HG03064 (cell line): ENCODE measurements at regions not wholly inside any gene's neighbourhood (a gene's known extent, or its start where the extent isn't known, plus 50 kb on each side); places are given as distances from the start of the nearest gene placed in this dataset.
"Not testable (repeated sequence)": the region's sequence is repeated elsewhere in the genome, so short reads cannot be mapped to it uniquely, and the experiment has no call there.

Experiments used
- ATAC-seq: cut with Tn5 transposase; IDR thresholded peaks from one replicate; pipeline ENCODE4 v1.9.1; 2021; ENCODE audit warnings: low read depth; ENCODE audit not compliant: unreplicated experiment

GRCh38 chr6:16912756-16913155 lies 151.5 kb upstream of the ATXN1 start:
- no peak for ATAC-seq

DNA sequence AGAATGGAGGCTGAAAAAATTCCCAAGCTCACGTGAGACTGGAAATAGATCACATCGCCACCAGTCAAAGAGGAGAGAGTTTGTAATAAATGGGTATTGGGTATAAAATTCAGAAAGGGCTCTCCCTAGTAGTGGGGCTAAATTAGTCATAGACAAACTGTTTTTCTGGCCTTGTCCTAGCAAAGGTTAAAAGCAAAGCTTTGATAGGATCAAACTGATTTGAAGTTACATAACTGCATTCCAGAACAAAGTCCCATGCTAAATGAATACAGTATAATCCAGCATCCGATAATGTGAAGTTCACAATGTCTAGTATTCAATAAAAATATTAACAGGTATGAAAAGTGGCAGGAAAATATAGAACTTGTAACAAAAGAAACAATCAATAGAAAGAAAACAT lies 149.8 kb upstream of the ATXN1 start:
- no peak for ATAC-seq

DNA sequence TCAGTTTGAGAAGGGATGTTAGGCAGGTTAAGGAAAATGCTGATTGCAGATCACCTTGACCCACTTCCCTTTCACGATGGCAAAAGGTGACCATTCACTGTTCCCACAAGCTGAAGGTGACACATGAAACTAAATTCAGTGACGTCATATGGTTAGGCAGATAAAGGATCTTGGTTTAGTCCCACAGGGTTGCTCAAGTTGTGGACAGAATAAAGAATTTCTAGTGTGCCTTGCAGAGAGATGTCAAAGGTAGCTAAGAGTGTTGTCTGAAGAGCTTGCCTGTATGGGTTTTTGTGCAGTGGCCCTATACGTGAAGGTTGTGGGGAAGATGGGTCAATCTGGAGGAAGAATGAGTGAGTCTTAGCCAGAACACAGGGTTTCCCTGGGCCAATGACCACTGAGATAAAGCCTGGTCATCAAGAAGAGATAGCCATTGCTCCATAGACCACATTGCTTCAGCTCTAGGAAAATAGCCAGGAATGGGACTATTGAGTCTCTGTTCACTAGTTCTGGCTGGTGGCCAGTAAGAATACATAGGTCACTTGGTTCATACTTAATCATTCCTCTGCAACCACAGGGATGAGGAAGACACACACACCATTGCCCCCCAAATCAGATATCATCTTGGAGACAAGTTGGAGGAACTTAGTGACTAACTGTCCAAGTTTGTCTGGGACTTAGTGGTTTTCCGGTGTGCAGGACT lies 148.5 kb upstream of the ATXN1 start:
- ATAC-seq: no peak

DNA sequence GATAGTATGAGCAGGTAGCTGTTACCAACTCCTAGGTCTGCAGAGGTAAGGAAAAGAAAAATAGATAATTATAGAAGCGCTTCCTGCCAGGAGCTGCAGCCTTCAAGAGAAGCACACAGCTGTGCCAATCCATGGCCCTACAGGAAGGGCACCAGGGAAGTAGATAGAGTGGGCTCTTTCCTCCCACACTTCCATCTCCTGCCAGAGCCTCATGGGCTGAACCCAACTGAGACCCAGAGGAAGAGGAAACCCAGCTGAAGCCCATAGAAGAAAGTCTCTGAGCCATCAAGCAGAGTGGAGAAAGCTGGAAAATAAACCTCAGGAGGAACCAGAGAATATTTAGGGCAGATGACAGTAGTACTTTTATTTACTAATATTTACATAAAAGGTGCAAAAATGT lies 146.7 kb upstream of the ATXN1 start:
- ATAC-seq: no peak

- ATAC-seq: no peak
Measured at GRCh38 chr6:16904957-16905356, 143.7 kb upstream of the ATXN1 start.

DNA sequence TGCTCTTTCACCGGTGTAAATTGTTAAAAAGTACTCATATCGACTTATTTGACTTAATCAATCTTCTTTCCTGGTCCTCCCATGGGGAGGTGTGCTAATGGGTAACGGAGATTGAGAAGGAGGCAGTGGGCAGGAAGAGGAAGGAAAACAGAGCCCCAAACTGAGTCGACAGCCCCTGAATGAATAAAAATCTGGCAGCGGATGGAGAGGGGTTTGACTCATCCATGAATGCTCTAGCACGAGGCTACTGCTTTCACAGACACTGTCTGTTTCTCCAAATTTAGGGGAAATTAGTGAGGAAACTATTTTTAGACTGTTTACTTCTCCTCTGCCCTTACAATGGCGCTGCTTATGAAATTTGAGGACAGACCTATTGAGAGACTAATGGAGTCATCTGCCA lies 142.2 kb upstream of the ATXN1 start:
- ATAC-seq: no peak

GRCh38 chr6:16902502-16902901 lies 141.2 kb upstream of the ATXN1 start:
- no peak for ATAC-seq

- no peak for ATAC-seq
Measured at GRCh38 chr6:16901782-16902181, 140.5 kb upstream of the ATXN1 start.

DNA sequence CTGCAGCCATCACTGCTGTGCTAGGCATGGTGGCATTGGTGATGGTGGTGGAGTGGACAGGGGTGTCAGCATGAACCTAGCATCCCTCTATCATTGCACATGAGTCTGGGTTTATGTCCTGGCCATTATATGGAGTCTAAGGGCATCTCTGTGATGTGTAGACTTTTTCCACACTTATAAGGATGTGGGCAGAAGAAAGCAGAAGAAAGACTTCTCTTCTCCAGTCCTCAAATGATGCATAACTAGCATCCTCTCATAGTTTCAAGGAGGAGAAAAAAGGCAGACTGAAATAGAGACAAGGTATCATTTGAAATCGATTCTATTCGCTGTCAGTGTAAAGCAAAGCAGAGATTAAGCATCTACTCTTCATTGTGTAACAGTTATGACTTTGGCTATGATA lies 140.0 kb upstream of the ATXN1 start:
- ATAC-seq: no peak

DNA sequence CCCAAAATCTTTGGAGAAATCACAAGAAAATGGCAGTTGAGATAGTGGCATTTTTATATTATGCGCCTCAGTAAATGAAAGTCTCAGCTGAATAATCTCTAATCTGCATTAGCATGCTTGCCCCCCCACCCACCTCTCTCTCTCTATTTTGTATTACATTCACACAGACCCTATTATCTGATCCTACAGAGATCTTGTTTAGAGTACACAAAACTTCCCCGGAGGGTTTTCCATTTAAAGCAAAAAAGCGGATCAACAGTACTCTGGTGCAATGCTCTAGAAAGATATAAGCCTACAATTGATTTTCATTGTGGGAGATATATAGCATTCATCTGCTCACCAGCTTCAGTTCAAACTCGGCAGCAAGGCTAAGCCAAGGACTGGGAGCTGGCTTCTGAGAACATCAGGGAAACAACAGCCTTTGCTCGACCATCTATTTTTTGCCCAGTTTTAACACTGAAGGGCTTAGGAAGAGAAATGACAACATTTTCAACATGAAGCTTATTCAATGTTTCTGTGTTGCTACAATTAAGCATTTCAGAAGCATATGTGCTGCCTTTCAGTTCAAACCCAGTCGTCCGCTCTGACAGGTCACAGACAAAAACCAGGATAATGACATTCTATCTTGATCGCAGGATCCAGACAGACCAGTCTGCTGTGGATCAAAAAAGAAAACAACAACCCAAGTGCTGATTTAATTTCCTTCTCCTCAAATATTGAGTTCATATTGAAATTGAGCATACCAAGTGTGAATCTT lies 137.6 kb upstream of the ATXN1 start:
- ATAC-seq: no peak

- no peak for ATAC-seq
Measured at GRCh38 chr6:16897669-16898068, 136.4 kb upstream of the ATXN1 start.

GRCh38 chr6:16894301-16894700 lies 133.0 kb upstream of the ATXN1 start:
- ATAC-seq: no peak

- not testable (repeated sequence) for ATAC-seq
Measured at GRCh38 chr6:16891110-16891509, 129.8 kb upstream of the ATXN1 start.

DNA sequence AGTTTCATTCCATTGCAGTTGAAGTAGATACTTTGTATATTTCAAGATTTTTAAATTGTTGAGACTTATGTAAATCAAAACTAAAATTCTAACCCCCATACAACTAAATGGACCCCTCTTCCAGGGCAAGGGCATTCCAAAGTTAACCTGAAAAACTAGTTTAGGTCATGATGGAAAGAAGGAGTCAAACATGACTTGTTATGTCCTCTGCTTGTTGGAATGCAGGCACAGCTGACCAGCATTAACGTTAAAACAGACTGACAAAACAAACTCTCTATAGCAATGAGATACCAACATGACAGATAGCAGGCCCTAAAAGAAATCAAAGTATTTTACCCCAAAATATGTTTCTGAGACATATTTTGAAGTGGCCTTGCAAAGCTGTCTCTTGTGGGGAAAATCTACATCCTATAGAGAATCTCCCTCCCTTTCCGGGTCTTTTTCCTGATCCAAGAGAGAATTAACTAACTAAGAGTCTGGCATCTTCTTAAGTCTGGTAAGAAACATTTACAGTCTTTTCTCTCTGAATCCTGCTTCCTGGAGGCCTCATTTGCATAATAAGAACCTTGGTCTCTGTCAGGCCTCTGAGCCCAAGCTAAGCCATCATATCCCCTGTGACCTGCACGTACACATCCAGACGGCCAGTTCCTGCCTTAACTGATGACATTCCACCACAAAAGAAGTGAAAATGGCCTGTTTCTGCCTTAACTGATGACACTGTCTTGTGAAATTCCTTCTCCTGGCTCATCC lies 124.3 kb upstream of the ATXN1 start:
- no peak for ATAC-seq

DNA sequence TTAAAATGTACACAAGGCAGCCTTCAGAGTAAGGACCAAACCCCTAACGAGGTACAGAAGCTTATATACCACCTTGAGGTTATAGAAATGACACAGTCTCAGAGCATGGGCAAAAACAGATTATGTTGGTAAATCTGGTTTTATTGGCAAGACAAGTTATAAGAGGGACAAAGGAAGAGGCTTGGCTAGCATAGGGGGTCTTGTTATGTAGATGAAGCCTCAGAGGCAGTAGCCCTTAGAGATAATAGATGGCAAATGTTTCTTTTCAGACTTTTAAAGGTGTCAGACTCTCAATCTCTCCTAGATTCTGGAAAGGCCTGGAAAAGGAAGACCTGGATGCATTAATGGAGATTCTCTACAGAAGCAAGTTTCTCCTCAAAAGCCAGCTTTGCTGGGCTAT lies 123.3 kb upstream of the ATXN1 start:
- ATAC-seq: no peak

DNA sequence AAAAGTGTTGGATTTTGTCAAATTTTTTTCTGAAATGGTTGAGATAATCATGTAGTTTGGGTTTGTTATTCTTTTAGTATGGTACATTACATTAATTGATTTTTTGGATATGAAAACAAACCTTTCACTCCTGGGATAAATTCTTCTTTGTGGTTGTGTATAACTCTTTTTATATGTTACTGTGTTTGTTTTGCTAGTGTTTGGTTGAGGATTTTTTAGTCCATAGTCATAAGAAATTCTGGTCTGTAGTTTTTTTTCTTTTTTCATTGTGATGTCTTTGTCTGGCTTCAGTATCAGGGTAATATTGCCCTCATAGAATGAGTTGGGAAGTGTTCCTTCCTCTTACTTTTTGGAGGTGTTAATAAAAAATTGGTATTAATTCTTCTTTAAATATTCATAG lies 122.2 kb upstream of the ATXN1 start:
- ATAC-seq: no peak

DNA sequence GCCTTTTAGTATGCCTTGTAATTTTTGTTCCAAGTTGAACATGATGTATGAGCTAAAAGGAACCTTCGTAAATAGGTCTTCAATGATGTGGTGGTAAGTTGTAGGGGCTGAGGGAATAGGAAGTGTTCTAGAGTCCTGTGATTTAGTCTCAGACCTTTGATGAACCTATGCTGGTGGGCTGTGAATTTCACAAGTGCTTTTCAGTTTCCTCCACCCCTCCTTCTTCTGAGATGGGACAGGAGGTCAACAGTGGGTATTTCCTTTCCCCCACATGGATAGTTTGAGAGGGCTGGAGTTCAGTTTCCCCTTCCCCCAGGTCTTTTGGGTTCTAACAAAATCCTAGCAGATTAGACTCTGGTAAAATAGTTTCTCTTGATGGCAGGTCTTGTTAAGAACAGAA lies 121.0 kb upstream of the ATXN1 start:
- ATAC-seq: no peak

DNA sequence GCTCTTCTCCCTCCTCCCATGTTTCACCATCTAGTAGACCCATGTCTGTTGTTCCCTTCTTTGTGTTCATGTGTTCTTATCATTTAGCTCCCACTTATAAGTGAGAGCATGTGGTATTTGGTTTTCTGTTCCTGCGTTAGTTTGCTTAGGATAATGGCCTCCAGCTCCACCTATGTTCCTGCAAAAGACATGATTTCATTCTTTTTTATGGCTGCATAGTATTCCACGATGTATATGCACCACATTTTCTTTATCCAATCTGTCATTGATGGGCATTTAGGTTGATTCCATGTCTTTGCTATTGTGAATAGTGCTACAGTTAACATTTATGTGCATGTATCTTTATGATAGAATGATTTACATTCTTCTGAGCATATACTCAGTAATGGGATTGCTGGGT lies 115.6 kb upstream of the ATXN1 start:
- ATAC-seq: not testable (repeated sequence)

DNA sequence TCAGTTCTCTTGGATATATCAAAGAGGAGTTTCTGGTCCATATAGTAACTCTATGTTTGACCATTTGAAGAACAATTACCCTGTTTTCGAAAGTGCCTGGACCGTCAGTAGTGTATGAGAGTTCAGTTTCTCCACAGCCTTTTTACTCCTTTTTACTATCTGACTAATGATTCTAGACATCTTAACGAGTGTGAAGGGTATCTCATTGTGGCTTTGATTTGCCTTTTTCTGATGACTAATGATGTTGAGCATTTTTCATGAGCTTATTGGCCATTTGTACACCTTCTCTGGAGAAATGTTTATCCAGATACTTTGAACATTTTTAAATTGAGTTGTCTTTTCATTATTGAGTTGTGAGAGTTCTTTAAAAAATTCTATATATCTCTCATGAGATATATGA lies 114.9 kb upstream of the ATXN1 start:
- ATAC-seq: no peak

- no peak for ATAC-seq
Measured at GRCh38 chr6:16873698-16874097, 112.4 kb upstream of the ATXN1 start.

DNA sequence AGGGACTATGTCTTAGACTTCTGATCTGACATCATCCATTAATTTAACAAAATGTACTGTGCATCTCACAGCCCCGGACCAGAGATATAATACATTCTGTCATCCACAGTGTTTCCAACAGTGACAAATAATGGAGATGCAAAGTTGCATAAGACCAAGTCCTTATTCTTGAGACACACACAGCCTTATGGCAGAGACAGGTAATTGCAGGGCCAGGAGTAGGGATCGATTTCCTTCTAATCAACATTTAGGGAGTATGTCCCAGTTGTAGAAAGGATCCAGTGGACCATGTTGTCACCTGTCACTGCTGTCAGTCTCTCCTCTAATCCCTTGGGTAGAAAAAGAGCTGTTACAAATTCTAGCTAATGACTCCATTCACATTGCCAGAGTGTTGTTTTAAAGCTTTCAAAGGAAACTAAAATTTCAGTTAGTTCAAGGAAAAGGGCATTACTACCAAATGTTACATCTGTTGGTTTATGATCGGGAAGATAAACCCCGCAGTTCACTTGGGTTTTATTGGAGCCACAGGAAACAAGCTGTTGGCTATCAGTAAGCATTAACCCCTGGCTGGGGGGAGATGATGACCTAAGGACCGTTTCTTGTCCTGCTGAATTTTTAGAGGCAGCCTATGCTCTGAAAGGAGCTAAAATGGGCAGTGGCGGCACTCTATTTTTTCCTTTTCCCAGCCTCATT lies 111.4 kb upstream of the ATXN1 start:
- ATAC-seq: no peak
